Epithelial cell of prostate (primary cell): ENCODE measurements at regions not wholly inside any gene's neighbourhood (a gene's known extent, or its start where the extent isn't known, plus 50 kb on each side); places are given as distances from the start of the nearest gene placed in this dataset.

Source experiments
- DNase-seq: peaks from one replicate; pipeline ENCODE4 v3.0.0-alpha.2; 2011; ENCODE audit warnings: low read depth, low spot score
- H3K27ac ChIP-seq: fragments of 450-650 bp; 2 replicates; pipeline ENCODE4 v1.5.1; 2017; ENCODE audit warnings: mild to moderate bottlenecking

GRCh38 chr5:3654515-3654914, 58.9 kb downstream of the IRX1 start:
- H3K27ac ChIP-seq: no peak overlapping the region
- no peak for DNase-seq

- no peak for DNase-seq
- no peak overlapping the region for H3K27ac ChIP-seq
These were observed 61.2 kb downstream of the IRX1 start for GRCh38 chr5:3656803-3657202.

- DNase-seq: no peak
- H3K27ac ChIP-seq: no peak overlapping the region
These were observed 61.9 kb downstream of the IRX1 start for GRCh38 chr5:3657364-3658022.

GRCh38 chr5:3658929-3659328, 63.3 kb downstream of the IRX1 start:
- H3K27ac ChIP-seq: no peak overlapping the region
- DNase-seq: no peak

- H3K27ac ChIP-seq: no peak overlapping the region
- DNase-seq: no peak
These were observed 64.3 kb downstream of the IRX1 start for GRCh38 chr5:3659907-3660306.

- no peak for DNase-seq
- H3K27ac ChIP-seq: no peak overlapping the region
These were observed 65.0 kb downstream of the IRX1 start for GRCh38 chr5:3660630-3661029.

GRCh38 chr5:3661755-3662296, 66.2 kb downstream of the IRX1 start:
- DNase-seq: no peak
- H3K27ac ChIP-seq: no peak overlapping the region

- H3K27ac ChIP-seq: no peak overlapping the region
- no peak for DNase-seq
These were observed 66.7 kb downstream of the IRX1 start for GRCh38 chr5:3662344-3662743.

GRCh38 chr5:3671337-3671736, 75.7 kb downstream of the IRX1 start:
- DNase-seq: no peak
- H3K27ac ChIP-seq: no peak overlapping the region

- no peak for DNase-seq
- no peak overlapping the region for H3K27ac ChIP-seq
These were observed 83.2 kb downstream of the IRX1 start for GRCh38 chr5:3678801-3679200.

GRCh38 chr5:3680821-3681220, 85.2 kb downstream of the IRX1 start:
- no peak overlapping the region for H3K27ac ChIP-seq
- no peak for DNase-seq

GRCh38 chr5:3684118-3684517, 88.5 kb downstream of the IRX1 start:
- no peak for DNase-seq
- no peak overlapping the region for H3K27ac ChIP-seq

GRCh38 chr5:3684771-3685354, 89.2 kb downstream of the IRX1 start:
- no peak overlapping the region for H3K27ac ChIP-seq

GRCh38 chr5:3694819-3695218, 99.2 kb downstream of the IRX1 start:
- peak; percentile 16 for DNase-seq
- peak overlapping the region; percentile 20 for H3K27ac ChIP-seq

More at GRCh38 chr5:3684771-3685354, 89.2 kb downstream of the IRX1 start:
- DNase-seq: no peak

- no peak for DNase-seq
These were observed 100.2 kb downstream of the IRX1 start for GRCh38 chr5:3695818-3696217.

GRCh38 chr5:3698412-3698811, 102.8 kb downstream of the IRX1 start:
- H3K27ac ChIP-seq: no peak overlapping the region
- no peak for DNase-seq

More at GRCh38 chr5:3695818-3696217, 100.2 kb downstream of the IRX1 start:
- H3K27ac ChIP-seq: no peak overlapping the region

- H3K27ac ChIP-seq: no peak overlapping the region
- DNase-seq: no peak
These were observed 106.1 kb downstream of the IRX1 start for GRCh38 chr5:3701694-3702093.

- no peak for DNase-seq
- H3K27ac ChIP-seq: no peak overlapping the region
These were observed 109.0 kb downstream of the IRX1 start for GRCh38 chr5:3704661-3705060.

GRCh38 chr5:3709068-3709716, 113.6 kb downstream of the IRX1 start:
- DNase-seq: no peak
- no peak overlapping the region for H3K27ac ChIP-seq

- DNase-seq: no peak
- no peak overlapping the region for H3K27ac ChIP-seq
These were observed 114.2 kb downstream of the IRX1 start for GRCh38 chr5:3709717-3710348.

GRCh38 chr5:3715062-3715461, 119.4 kb downstream of the IRX1 start:
- no peak for DNase-seq
- H3K27ac ChIP-seq: no peak overlapping the region
